ENCODE measurements at regions not wholly inside any gene's neighbourhood (a gene's known extent, or its start where the extent isn't known, plus 50 kb on each side); places are given as distances from the start of the nearest gene placed in this dataset.

DNA sequence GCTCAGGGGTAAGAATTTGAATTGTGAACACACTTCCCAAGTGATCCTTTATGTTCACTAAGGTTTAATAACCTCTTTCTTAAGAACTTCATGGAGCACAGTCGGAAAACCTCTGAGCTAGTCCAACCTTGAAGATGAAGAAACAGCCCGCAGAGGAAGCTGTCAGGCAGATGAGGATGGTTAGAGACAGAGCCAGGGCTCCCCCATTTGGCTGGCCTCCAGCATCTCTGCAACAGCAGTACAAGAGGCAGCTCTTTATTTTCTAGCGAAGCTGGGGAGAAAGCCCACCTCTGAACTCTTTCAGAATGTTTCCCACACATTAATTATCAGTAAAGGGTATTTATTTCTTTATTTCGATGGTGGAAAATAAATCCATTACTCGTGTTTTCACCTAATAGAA is 350.8 kb downstream of the DMRT2 start:
- TF ChIP-seq, protein P1, sequence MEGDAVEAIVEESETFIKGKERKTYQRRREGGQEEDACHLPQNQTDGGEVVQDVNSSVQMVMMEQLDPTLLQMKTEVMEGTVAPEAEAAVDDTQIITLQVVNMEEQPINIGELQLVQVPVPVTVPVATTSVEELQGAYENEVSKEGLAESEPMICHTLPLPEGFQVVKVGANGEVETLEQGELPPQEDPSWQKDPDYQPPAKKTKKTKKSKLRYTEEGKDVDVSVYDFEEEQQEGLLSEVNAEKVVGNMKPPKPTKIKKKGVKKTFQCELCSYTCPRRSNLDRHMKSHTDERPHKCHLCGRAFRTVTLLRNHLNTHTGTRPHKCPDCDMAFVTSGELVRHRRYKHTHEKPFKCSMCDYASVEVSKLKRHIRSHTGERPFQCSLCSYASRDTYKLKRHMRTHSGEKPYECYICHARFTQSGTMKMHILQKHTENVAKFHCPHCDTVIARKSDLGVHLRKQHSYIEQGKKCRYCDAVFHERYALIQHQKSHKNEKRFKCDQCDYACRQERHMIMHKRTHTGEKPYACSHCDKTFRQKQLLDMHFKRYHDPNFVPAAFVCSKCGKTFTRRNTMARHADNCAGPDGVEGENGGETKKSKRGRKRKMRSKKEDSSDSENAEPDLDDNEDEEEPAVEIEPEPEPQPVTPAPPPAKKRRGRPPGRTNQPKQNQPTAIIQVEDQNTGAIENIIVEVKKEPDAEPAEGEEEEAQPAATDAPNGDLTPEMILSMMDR (IDR thresholded peaks at IDR 0.05; ENCODE audit: extremely low read depth in 1 of 2, insufficient read depth in 1 of 2, low read depth in 1 of 2, low read length in 2 of 2) = no peak
- TF ChIP-seq POLR2AphosphoS5 (IDR thresholded peaks at IDR 0.05; ENCODE audit: insufficient read depth, low read depth, low read length) = no peak

All from endothelial cell of umbilical vein (primary cell).